ENCODE measurements at regions not wholly inside any gene's neighbourhood (a gene's known extent, or its start where the extent isn't known, plus 50 kb on each side); places are given as distances from the start of the nearest gene placed in this dataset.

DNA sequence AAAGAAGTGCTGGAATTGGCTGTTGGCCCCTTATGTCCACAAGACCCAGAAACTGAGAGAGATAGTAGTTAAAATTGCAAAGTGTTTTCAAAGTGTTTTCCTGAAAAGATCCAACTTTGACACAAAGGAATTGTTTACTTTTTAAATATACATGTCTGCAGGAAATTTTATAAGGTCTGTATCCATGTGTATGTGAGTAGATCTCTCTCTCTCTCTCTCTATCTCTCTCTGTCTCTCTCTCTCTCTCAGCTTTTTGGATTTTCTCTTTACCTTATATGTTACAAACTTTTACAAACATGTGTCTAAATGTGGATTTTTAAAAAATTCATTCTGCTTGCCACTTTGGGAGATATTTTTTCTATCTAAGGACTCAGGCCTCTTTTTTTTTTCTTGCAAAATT, 358.6 kb downstream of the SIPA1L2 start:
- no peak for DNase-seq

DNA sequence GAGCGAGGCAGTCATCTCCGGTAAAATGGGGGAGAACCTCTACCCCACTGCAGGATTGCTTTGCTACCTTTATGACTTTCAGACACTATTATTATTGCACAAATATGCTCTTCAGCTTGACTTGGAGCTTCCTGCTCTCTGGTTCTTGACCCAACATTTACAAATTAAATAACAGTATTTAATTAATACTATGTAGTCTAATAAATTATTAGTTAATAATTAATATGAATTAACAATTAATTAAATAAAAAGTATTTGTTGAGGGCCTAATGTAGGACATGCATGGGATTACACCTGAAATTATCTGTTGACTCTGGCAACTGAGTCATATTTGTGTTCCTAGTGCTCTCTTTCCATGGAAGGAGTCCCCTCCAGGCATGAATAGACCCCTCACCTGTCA, 359.9 kb downstream of the SIPA1L2 start:
- no peak for DNase-seq

DNA sequence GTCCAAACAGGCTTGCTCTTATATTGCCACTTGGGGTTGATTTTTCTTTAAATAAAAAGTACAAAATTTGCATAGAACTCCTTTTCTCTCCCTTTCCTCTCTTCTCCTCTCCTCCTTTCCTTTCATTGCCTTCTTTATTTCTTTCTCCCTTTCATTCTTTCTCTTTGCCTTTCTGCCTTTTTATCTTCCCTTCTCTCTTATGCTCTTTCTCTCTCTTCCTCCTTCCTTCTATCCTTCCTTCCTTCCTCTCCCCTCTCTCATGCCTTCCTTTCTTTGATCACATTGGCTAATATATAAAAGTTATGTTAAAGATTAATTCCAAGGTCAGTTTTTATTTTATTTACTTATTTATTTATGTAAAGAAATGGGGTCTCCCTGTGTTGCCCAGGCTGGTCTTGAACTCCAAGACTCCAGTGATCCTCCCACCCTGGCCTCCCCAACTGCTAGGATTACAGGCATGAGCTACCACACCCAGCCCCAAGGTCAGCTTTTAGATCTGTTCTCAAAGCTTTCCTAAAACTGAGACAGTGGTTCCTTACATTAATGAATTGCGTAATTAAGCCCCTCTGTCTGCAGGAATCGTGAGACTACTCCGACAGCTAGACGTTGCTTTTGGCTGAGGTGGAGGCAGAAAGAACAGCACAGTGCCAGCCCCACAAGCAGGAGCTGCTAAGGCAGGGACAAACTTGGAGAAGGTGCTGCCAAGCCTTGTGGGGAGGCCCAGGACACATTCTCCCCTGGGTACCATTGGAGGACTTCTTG, 361.9 kb downstream of the SIPA1L2 start:
- no peak for DNase-seq

DNA sequence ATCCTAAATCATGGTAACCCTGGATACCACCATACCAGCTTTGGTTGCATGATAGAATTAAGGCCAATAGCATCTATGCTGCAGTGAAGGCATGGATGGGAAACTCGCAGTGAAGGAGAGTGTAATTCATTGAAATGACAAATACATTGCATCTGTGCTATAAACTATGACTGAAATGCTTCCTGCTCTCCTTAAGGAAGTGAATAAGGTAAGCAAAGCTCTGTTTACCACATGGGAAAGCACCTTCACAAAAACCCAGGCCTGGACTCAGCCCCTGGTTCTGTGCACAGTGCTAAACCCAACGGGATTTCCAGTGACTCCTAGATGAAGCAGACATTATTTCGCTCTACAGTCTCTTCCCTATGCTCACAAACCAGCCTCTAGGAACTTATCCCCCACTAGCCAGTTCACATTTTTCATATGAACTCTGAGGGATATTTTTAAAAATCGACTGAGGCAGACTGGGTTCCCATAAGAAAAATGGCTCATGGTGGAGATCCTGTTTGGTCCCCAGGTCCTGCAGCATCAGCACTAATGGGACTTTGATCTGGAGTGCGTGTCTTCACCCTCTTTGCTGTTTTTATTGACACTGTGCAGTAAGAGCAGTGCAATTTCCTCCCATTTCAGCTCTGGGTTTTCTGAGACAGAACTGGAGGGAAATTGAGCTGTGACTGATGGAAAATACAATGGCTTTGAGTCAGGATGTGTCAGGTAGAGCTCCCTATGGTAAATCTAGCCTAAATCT, 362.7 kb downstream of the SIPA1L2 start:
- peak; percentile 53 for DNase-seq

DNA sequence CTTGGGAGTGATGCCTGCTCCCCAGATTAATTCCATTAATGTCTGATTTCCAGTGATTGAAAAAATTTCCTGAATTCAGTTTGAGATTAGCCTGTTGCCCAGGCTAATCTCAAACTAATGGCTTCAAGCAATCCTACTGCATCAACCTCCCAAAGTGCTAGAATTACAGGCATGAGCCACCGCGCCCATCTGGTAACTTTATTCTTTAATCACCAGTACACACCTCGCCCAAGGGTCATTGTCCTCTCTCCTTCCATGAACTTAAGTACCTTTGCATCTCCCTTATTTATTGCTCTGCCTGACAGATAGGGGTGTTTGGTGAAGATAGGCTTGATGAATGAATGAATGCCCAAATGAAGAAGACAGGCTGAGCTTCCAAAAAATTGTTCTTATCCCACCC, 366.5 kb downstream of the SIPA1L2 start:
- no peak for DNase-seq

DNA sequence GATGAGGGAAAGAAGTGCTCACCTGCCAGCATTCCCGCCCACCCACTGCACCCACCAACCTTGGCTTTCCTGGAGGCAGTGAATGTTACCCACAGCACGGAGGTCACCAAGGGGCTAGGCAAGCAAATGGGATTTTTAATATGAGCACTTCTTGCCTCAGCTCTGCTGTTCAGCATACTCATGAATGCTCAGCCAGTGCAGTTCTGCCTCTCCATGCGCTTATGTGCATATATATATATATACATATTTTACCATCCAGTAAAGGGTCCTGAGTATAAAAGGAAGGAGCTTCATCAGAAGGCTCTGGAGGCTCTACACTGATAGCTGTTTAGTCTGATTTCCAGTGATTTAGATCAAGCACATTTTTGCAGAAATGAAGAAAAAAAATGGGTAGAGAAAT, 366.9 kb downstream of the SIPA1L2 start:
- DNase-seq, result no peak

DNA sequence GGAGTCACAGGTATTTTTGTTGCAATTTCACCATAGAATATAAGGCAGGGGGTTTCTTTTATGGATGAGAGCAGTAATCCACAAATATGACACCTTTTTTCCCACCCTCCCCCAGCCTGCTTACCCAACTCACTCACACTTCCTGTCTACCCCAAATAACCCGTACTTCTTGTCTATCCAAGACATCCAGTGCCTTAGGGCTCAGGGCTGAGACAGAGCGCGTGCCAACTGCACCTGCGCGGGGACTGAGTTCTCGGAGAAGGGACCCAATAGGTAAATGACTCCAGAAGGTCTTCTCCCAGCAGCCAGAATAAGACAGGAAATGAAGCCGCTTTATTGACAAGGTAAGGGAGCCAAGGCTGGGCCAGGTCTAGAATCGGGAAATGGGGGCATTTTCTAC, 369.1 kb downstream of the SIPA1L2 start:
- no peak for DNase-seq

DNA sequence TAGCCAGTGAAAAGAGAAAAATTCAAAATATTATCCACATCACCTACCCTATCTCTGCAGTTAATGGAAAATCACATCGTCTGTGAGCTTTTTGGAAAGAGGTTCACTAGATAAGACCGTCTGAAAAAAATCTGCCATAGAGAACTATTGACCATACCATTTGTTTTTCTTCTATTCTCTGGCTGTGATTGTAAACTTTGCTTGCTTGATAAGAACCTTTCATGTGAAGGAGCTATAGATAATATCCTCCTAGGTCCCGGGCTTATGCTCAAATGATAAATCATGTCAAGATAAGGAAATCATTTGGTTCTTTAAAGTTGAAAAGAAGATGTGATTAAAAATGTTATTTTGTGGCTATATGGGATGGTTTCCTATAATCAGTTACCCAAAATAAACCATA, 369.9 kb downstream of the SIPA1L2 start:
- DNase-seq, result no peak

DNA sequence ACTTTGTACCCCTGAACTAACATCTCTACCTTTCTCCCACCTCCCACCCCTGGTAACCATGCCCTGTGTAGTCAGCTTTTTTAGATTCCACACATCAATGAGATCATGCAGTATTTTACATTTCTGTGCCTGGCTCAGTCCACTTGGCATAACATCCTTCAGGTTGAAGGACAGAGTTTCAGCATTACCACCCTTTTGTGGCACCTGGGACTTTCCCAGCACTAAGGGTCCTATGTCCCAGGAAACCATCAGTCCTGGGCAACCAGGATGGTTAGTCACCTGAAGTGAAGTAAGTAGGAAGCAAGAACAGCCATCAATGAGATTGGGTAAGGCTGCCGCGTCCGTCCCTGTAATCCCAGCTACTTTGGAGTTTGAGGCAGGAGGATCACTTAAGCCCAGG, 370.6 kb downstream of the SIPA1L2 start:
- no peak for DNase-seq

DNA sequence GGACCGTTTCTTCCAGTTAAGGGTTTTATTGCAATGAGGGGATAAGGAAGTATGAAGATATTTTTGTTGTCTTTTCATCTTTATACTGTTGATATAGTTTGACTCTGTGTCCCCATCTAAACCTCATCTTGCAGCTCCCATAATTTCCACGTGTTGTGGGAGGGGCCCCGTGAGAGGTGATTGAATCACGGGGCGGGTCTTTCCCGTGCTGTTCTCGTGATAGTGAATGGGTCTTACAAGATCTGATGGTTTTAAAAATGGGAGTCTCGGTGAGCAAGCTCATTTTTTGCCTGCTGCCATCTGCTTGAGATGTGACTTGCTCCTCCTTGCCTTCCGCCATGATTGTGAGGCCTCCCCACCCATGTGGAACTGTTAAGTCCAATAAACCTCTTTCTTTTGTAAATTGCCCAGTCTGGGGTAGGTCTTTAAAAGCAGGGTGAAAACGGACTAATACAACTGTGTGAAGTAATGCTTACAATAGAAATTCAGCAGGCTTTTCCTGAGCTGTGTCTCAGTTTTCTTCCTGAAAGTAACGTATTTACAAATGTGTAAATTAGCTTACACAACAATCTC, 377.3 kb downstream of the SIPA1L2 start:
- no peak for DNase-seq

DNA sequence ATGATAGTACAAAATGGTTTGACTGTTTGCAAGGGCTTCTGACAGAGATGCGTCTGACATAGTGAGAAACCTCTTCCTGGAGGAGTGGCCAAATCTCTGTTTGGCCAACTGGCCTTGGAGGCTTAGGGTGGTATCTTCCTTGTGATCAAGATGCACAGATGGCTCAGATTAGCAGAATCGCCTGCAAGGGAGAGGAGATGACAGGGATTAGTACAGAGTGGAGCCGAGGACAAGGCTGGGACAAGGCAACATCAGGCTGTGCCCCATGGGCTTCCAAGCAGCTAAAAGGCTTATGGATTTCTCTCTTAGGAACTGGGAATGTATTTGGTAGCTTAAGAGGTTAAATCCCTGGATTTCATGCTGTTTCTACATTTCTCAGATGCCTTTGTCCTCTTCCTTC, 379.1 kb downstream of the SIPA1L2 start:
- no peak for DNase-seq

DNA sequence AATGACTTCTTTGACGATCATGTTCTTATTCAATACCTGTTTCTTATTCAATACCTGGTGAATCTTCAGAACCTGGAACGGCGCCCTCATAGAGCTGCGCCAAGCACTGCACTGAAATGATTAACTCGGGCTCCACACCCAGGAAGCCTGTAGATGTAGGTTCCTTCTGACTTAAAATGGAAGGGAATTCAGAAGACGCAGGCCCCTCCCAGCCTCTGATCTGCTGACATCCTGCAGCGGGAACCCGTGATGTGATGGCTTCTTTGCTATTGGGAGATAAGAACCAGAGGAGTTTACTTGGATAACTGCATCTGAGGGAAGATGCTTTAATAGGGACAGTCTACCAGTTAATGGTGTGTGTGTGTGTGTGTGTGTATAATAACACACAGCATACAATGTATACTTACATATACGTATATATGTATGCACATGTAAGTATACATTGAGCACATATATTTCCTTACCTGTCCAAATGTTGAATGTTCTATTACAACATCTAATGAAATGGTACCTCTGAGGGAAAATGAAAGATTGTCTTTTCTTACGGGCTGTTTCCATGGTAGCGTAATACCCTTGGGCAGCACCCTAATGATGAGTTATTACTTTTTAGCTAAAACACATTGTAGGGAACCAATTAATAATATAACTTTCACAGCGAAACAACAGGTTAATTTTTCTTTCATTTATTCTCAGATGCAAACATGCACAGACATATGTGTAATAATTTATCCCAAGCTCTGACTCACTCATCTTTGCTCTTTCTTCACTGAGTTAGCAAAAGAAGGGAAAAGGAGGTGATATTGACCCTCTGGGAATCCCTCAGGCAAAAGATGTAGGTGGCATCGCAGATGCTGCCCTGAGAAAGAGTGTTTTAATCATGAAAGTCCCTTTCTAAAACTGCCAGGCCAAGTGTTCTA, 379.8 kb downstream of the SIPA1L2 start:
- no peak for DNase-seq

DNA sequence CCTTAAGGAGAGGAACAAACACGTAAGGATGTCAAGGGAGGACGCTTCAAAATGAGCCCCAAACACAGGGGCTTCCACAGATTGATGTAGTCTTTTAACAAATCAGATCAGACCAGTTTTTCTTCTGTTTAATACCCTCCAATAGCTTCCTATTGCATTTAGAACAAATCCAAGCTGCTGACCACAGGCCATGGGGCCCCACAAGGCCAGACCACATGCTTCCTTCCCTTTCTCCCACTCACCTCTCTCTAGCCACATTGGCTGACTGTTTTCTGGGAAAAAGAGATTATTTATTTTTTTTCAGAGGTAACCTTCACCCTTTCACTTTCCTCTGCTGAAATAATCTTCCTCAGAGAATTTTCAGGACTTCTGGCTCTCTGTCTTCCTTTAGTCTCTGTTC, 380.6 kb downstream of the SIPA1L2 start:
- no peak for DNase-seq

DNA sequence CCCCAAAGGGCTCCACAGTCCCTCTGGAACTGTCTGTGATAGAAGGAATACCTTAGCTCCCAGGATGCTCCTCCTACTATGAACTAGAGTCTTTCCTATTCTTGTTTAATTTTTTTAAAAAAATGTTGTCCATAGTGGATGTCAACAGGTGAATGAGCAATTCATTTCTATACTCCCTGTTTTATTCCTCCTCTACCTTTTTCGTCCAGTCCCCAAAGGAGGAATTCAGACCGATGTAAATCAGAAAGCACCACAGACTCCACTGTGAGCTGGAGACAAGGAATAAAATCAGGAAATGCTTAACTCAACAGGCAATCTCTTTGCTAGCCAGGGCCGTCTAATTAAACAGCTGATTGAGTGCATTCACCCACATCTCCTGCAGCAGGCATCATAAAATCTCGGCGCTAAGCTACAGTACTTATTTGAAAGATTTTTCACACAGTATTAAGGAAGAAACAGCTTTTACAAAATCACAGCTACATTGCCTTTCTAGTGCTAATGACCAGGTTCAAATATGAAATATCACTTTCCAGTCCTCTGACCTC, 381.6 kb downstream of the SIPA1L2 start:
- DNase-seq, result no peak

DNA sequence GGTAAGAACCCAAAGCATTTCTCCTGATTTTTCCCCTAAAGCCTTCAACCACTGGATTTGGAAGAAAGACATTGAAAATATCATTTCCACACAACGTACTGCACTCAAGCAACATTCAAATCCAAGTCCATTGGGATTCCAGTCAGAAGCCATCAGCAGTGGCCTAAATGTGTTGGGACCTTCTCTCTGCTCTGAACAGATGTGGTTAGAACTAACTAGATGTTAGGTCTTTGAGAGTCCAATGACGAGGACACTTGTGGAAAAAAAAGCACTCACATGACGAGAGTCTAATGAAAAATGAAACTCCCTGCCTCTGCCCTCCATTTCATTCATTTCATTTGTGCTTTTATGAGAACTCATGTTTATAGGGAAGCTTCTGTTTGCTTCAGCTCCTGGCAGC, 382.3 kb downstream of the SIPA1L2 start:
- no peak for DNase-seq

DNA sequence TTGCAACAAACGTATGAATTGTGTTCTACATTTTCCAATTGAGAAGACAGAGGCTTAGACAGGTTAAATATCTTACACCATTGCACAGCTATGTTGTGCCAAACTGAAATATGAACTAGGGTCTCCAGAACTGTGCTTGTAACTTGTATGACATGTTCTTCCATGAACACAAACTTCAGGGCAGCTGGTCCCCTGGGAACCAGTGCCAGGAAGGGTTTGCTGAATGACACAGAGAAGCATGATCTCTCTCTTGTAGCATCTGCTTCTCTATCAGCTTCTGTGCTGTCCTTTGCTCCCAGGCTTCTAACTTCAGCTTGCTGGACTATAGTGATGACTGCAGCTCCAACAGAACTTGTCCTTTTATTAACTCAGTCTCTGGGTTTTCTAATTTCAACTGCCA, 385.5 kb downstream of the SIPA1L2 start:
- no peak for DNase-seq

DNA sequence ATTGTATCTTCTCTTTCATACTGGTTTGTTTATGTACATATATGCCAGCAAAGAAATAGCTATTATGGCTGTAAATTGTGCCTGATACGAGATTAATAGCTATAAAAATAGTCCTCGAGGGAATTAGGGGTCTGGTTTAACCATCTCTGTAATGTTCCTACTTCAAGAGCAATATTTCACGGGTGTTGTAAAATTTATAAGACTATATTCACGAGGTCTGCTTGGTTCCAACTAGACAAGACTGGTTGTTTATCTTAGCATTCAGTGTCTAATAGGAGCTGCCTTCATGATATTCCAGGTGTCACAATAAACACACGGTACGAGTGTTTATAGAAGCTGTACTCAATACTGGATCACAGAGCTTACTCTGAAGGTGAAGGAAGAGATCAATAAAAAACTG, 389.9 kb downstream of the SIPA1L2 start:
- DNase-seq, result peak; percentile 19

DNA sequence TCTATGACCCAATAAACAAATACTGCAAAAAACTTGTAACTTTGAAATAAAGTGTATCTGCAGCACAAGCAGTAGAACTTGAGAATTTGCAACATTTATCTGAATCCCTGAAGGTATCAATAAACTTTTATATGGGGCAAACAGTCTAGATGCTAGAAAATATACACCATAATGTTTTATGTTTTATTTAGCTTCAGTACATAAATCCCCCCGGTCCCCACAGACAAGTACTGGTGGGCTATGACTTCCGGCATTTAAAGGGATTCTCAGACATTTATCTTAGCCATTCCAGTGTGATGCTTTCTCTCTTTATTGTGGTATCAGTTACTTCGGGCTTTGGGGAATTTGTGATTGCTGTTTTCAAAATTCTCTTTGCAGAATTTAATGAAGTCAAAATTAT, 390.4 kb downstream of the SIPA1L2 start:
- DNase-seq, result no peak

DNA sequence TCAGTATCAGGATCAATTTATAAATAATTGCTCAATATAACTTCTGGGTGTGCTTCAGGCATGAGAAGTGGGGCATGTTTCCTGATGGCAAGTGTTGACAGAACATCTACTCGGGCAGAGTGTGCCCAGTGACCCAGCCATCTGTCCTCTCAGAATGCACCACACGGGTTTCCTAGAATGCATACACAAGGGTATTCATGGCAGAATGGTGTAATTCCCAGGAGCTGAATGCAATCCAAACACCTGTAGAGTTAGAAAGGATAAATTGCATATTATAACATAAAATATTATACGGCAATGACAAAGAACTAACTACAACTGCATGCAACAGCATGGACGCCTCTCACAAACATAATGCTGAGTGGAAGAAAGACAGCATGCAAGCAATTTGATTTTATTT, 391.9 kb downstream of the SIPA1L2 start:
- DNase-seq, result peak; percentile 19

DNA sequence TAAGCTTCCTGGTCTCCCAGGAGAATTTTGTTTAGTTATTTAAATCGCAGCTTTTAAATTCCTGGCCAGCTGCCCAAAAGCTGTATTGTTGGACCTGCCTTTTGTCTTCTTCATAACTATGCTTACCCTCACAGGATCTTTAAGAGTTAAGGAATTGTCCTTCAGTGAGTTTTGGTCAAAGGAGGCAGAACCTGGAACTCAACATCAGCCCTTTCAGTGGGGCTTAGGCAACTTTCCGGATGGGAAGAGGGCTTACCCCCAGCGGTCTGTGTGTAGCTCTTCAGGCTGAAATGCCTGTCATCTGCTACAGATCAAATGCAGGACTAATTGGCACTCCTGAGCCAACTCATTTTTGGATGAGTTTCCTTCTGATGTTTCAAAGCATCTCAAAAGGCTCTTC, 402.6 kb downstream of the SIPA1L2 start:
- DNase-seq, result no peak

DNA sequence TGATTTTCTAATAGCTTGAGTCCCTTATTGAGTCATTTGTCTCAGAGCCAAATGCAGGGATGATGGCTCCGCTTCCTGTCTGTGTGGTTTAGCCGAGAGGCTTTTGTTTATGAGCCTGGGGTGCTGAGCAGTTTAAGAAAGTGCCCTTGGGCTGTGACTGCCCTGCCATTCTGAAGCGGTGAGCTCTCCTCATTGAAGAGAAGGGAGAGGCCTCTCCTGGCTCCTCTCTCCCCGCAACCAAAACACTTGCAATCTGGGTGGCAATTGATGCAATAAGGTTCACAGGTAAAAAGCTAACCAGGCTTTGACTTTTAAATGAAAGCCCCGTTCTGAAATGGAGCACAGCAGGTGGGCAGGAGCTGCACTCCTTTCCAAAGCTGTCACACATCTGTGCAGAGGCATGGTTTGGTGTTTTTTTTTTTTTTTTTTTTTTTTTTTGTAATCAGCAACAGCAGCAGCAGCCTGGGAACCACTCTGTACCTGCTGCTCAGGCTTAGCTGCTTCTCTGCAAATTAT, 403.7 kb downstream of the SIPA1L2 start:
- DNase-seq, result no peak

DNA sequence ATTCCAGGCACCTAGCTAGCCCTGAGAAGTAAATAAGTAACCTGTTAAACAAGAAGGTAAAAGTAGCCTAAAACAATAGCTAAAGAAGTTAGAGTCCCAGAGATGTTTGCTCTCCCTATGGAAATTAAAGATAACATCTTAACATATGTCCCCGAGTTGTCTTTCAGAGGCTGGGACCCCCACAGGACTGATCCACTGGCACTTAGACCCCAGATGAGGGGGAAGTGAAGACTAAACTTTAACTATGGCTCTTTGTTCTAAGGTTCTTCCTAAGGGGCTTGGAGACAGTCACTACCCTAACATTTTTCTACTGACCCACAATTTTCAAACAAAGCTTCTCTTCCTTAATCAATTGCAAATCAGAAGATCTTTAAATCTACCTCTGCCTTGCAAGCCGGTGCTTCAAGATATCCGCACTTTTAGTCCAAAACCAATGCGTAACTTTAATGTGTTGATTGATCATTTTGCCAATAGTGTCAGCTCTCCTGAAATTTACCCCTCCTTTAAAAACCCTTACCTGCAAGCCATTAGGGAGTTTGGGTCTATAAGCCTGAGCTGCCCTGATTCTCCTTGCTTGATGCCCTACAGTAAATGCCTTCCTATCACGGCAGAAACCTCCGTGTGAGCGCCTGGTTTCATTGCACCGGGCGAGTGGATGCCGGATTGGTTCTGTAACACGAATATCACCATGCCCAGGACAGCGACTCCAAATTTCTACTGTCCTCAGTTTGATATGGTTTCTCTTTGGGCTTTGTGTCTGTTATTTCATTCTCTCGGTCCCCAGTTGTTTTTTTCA, 404.4 kb downstream of the SIPA1L2 start:
- no peak for DNase-seq
